MCF 10A (cell line): ENCODE measurements at regions not wholly inside any gene's neighbourhood (a gene's known extent, or its start where the extent isn't known, plus 50 kb on each side); places are given as distances from the start of the nearest gene placed in this dataset.

ENCODE experiments used
- BruUV-seq: library from RNA; stranded (reverse); fragments of 400-500 nt; replicated peaks from 2 replicates; lab custom pipeline; 2021; lab: Mats Ljungman, UMichigan
- CTCF ChIA-PET: fragments of 300-600 bp; sonication (Branson Sonifier 250); formaldehyde crosslinking; extraction: SDS; loops from one replicate; lab custom pipeline; 2021; ENCODE audit warnings: antibody characterized with exemption, inconsistent platforms; lab: Yijun Ruan, JAX
- POLR2A ChIA-PET: fragments of 300-600, 350-650 bp; sonication (Branson Sonifier 250); formaldehyde crosslinking; extraction: SDS; loops from one replicate; lab custom pipeline; 2020; ENCODE audit warnings: antibody characterized with exemption, inconsistent platforms; lab: Yijun Ruan, JAX
- DNase-seq: peaks from one replicate; pipeline ENCODE4 v3.0.0-alpha.2; 2018; ENCODE audit not compliant: unreplicated experiment
- H3K27ac Mint-ChIP-seq: one replicate; pipeline ENCODE4 v1.8.0; 2022; ENCODE audit warnings: mild to moderate bottlenecking, low read depth, mixed read lengths; ENCODE audit not compliant: unreplicated experiment
- H3K27me3 Mint-ChIP-seq: one replicate; pipeline ENCODE4 v1.8.0; 2022; ENCODE audit warnings: mixed read lengths; ENCODE audit not compliant: insufficient read depth, unreplicated experiment
- H3K36me3 Mint-ChIP-seq: one replicate; pipeline ENCODE4 v1.8.0; 2022; ENCODE audit warnings: mild to moderate bottlenecking, moderate library complexity, mixed read lengths; ENCODE audit not compliant: insufficient read depth, unreplicated experiment
- H3K4me1 Mint-ChIP-seq: one replicate; pipeline ENCODE4 v1.8.0; 2022; ENCODE audit warnings: mixed read lengths; ENCODE audit not compliant: insufficient read depth, unreplicated experiment
- H3K4me3 Mint-ChIP-seq: one replicate; pipeline ENCODE4 v1.8.0; 2022; ENCODE audit warnings: mild to moderate bottlenecking, moderate library complexity, mixed read lengths; ENCODE audit not compliant: unreplicated experiment
- H3K9me3 Mint-ChIP-seq: one replicate; pipeline ENCODE4 v1.8.0; 2022; ENCODE audit warnings: mixed read lengths; ENCODE audit not compliant: unreplicated experiment
- intact Hi-C: fragments of 100-400 bp; cut with micrococcal nuclease; formaldehyde crosslinking; loops from 2 replicates; pipeline ENCODE4 v1.14.1; 2022
- TF ChIP-seq, protein P1 (sequence below): fragments of 200-600 bp; IDR thresholded peaks from one replicate; pipeline ENCODE4 v1.8.0; 2022; ENCODE audit warnings: antibody characterized with exemption, mild to moderate bottlenecking; ENCODE audit not compliant: unreplicated experiment

DNA sequence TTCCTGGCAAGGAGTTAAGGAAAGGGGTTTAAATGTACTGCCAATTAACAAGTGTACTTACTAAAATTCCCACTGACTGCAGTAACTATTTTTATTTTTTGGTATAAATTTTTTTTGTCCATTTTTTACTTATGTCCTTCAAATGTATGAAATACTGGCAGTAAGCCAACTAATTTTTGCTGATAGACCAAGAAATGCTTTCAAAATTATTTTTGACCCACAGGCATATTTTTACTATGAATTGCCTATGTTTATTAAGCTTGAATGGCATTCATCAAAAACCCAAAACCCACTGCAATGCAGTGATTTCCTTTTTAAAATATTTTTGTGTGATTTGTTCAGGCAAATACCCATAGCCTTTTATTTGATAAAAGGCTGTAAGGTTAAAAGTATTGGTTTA, 560.1 kb downstream of the UTRN start:
- Mint-ChIP-seq H3K27ac (no peak overlapping the region), H3K4me3 (no peak overlapping the region), H3K27me3 (no peaks in the 10 kb centered on the region), H3K36me3 (peaks cover 19% of the 10 kb centered on the region), H3K4me1 (no peaks in the 10 kb centered on the region), H3K9me3 (peaks cover 6% of the 10 kb centered on the region)
- intact Hi-C loops: no loop called here
- BruUV-seq: no TSS peak
- CTCF ChIA-PET: no interaction called here
- POLR2A ChIA-PET: no interaction called here
- no peak for DNase-seq
- TF ChIP-seq, protein P1, sequence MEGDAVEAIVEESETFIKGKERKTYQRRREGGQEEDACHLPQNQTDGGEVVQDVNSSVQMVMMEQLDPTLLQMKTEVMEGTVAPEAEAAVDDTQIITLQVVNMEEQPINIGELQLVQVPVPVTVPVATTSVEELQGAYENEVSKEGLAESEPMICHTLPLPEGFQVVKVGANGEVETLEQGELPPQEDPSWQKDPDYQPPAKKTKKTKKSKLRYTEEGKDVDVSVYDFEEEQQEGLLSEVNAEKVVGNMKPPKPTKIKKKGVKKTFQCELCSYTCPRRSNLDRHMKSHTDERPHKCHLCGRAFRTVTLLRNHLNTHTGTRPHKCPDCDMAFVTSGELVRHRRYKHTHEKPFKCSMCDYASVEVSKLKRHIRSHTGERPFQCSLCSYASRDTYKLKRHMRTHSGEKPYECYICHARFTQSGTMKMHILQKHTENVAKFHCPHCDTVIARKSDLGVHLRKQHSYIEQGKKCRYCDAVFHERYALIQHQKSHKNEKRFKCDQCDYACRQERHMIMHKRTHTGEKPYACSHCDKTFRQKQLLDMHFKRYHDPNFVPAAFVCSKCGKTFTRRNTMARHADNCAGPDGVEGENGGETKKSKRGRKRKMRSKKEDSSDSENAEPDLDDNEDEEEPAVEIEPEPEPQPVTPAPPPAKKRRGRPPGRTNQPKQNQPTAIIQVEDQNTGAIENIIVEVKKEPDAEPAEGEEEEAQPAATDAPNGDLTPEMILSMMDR: no peak

DNA sequence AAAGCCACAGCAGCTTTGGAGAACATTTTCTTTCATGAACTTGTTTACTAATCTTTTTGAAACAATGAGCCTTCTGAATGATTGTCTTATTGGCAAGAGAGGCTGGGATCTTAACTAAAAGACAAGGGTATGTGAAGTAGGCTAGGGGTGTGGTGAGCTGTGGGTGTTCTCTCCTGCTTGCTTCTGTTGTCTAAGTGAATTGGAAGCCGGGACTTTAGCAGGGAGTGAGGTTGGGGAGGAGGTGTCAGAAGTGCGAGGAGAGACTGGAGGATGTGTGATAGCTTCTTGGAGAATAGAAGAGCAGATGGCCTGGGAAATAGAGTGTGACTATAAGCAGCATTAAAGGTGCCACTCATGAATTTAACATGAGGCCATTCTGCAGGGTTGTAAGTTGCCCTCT, 562.8 kb downstream of the UTRN start:
- intact Hi-C loops: no loop called here
- CTCF ChIA-PET: no interaction called here
- no peak overlapping the region for H3K4me3 Mint-ChIP-seq
- no peak for DNase-seq
- H3K27me3 Mint-ChIP-seq: no peaks in the 10 kb centered on the region
- no peak overlapping the region for H3K27ac Mint-ChIP-seq
- no peaks in the 10 kb centered on the region for H3K4me1 Mint-ChIP-seq
- TF ChIP-seq, protein P1: no peak
- peaks cover 10% of the 10 kb centered on the region for H3K36me3 Mint-ChIP-seq
- BruUV-seq: no TSS peak
- POLR2A ChIA-PET: no interaction called here
- peaks cover 6% of the 10 kb centered on the region for H3K9me3 Mint-ChIP-seq

DNA sequence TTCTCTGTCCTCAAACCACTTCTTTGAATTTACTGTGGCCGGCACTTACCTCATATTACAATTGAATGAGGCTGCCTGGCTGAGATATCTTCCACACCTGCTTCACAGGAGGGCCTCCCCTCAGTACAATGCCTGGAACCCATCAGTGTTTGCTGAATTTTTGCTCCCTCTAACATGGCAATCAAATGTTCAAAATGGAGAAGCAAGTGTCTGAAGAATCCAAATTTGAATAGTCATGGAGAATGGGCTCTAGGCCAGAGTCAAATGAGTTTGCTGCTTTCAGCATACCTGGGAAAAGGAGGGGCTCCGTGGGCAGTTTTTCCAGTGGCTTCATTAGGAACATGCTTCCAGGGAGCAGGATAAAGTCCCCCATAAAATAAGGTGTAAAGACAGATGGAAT, 564.8 kb downstream of the UTRN start:
- POLR2A ChIA-PET: interaction anchor here (1.1 kb wide), 1 partner anchor 8 kb away, joined by 4 read pairs; no protein-coding TSS in a partner anchor
- Mint-ChIP-seq H3K27me3 (no peaks in the 10 kb centered on the region), H3K4me3 (no peak overlapping the region), H3K27ac (no peak overlapping the region), H3K36me3 (peaks cover under 1% of the 10 kb centered on the region), H3K4me1 (no peaks in the 10 kb centered on the region), H3K9me3 (peaks cover 6% of the 10 kb centered on the region)
- CTCF ChIA-PET: no interaction called here
- intact Hi-C loops: no loop called here
- TF ChIP-seq, protein P1: no peak
- BruUV-seq: no TSS peak
- DNase-seq: no peak

DNA sequence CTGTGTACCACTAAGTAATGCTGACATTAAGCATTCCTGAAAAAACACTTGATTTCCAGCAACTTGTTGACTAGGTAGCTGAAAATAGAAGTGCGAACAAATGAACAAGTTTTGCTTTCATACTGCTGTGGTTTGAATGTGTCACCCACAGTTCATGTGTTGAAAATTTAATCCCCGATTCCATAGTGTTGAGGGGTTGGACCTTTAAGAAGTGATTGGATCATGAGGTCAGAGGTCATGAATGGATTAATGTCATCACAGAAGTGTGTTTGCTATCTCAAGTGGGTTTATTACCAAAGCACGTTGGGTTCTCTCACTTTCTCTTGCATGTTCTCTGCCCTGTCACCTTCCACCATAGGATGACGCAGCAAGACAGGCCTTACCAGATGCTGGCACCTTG, 568.5 kb downstream of the UTRN start:
- intact Hi-C loops: no loop called here

More for the DNA sequence above, 568.5 kb downstream of the UTRN start:
- Mint-ChIP-seq H3K36me3 (no peaks in the 10 kb centered on the region), H3K9me3 (no peaks in the 10 kb centered on the region), H3K4me1 (no peaks in the 10 kb centered on the region), H3K27ac (no peak overlapping the region), H3K4me3 (no peak overlapping the region), H3K27me3 (no peaks in the 10 kb centered on the region)
- no peak for DNase-seq
- CTCF ChIA-PET: no interaction called here
- TF ChIP-seq, protein P1: no peak
- BruUV-seq: no TSS peak
- POLR2A ChIA-PET: no interaction called here
